Fibroblast of peridontal ligament (primary cell): ENCODE measurements at regions not wholly inside any gene's neighbourhood (a gene's known extent, or its start where the extent isn't known, plus 50 kb on each side); places are given as distances from the start of the nearest gene placed in this dataset.
"Not testable (repeated sequence)": the region's sequence is repeated elsewhere in the genome, so short reads cannot be mapped to it uniquely, and the experiment has no call there.

Source experiments
- DNase-seq: peaks from one replicate; pipeline ENCODE4 v3.0.0-alpha.2; 2010; ENCODE audit errors: extremely low read depth

- DNase-seq: no peak
Observed at GRCh38 chr7:112669306-112669705, 120.9 kb downstream of the TMEM168 start.

GRCh38 chr7:112670193-112670592, 120.0 kb downstream of the TMEM168 start:
- no peak for DNase-seq

- DNase-seq: no peak
Observed at GRCh38 chr7:112678626-112679025, 111.6 kb downstream of the TMEM168 start.

- not testable (repeated sequence) for DNase-seq
Observed at GRCh38 chr7:112689466-112690177, 100.6 kb downstream of the TMEM168 start.

- no peak for DNase-seq
Observed at GRCh38 chr7:112692333-112692732, 97.9 kb downstream of the TMEM168 start.

- not testable (repeated sequence) for DNase-seq
Observed at GRCh38 chr7:112697211-112697610, 93.0 kb downstream of the TMEM168 start.

- no peak for DNase-seq
Observed at GRCh38 chr7:112699725-112700513, 90.3 kb downstream of the TMEM168 start.

GRCh38 chr7:112701456-112701855, 88.7 kb downstream of the TMEM168 start:
- no peak for DNase-seq

GRCh38 chr7:112707655-112708054, 82.5 kb downstream of the TMEM168 start:
- DNase-seq: peak; percentile 3

GRCh38 chr7:112708236-112708635, 82.0 kb downstream of the TMEM168 start:
- no peak for DNase-seq
